ENCODE measurements at regions not wholly inside any gene's neighbourhood (a gene's known extent, or its start where the extent isn't known, plus 50 kb on each side); places are given as distances from the start of the nearest gene placed in this dataset.

DNA sequence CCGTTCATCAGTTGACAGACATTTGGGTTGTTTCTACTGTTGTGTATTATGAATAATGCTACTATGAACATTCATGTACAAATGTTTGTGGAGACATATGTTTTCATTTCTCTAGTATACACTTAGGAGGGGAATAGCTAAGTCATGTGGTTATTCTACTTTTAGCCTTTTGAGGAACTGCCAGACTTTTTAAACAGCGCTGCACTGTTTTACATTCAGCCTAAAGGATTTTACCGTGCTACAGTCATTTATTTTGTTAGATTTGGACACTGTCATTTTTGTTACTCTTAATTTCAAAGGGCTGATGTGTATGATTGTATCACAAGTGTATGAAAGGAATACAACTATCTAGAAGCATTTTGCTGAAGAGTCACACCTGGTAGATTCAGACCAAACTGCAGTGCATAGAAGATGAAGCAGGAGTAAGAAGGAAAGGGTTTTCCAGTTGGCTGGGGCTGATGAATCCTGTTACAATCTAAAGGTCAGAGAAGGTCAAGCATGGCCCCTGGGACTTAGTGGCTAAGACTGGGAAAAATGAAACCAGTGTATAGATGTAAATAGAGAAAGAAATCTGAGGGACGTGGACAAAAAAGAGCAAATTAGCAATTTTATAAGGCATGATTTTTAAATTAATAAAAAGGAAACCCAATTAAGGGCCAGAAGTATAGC, 509.7 kb downstream of the PSAT1 start:
- DNase-seq (ENCODE audit: low spot score), result no peak

DNA sequence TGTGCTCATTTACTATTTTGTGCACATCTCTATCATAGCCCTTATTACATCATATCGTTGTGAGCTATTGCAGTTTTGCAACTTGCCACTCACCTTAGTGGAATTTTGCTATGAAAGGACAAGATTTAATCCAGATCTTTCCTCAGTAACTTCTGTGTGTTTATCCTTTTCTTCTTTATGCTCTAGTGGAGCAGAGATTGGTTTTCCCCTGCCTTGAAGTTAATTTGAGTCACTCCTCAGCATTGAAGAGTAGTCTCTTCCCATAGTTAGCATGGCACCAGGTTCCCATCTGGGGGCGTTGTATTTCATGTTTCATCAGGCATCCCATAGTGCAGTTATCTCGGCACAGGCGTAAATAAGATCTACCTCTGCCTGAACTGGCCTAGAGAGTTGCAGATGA, 510.4 kb downstream of the PSAT1 start:
- DNase-seq (ENCODE audit: low spot score), result no peak

DNA sequence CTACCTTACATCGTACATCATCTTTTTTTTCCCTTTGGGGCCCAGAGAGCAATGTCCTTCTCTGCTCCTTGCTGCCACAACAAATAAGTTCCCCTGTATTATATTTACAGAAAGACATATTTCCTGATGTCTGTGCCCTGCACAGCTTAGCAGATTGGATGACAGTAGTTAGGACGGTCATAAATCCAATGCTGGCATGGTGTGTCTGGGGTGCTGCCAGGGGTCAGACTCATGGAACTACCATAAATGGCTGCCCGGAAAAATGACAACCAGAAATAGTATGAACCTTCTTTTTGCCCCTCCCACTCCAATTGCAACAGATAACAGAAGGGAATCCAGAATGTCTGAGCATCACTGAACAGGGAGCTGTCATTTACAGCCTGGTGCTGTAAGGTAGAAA, 511.1 kb downstream of the PSAT1 start:
- no peak for DNase-seq (ENCODE audit: low spot score)

DNA sequence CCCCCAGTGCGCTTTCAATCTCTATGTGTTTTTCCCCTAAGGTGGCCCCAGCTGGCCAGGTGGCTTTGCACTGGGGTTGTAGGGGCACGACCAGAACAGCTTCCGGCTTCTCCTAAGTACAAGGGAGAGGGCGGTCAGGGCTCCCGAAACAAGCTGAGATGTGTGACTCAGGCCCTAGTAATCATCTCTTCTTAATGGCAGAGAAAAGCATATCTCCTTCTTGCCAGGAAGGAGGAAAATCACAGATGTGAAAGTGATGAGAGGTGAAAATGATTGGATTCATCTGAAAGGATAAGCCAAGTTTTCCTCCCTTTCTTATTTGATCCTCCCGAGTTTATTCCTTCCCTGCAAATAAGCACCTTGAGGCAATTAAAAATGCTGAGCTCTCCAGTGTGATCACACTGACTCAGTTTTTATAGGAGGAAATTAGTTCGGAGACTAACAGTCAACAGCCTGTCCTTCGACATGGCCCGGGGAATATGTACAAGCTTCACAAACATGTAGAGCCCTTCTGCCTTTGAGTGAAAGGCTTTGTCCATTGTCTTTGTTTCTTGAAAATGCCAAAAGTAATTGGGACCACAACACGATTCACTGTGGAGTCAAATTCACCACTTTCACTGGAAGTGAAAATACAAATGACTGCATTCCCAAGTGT, 514.8 kb downstream of the PSAT1 start:
- no peak for DNase-seq (ENCODE audit: low spot score)

DNA sequence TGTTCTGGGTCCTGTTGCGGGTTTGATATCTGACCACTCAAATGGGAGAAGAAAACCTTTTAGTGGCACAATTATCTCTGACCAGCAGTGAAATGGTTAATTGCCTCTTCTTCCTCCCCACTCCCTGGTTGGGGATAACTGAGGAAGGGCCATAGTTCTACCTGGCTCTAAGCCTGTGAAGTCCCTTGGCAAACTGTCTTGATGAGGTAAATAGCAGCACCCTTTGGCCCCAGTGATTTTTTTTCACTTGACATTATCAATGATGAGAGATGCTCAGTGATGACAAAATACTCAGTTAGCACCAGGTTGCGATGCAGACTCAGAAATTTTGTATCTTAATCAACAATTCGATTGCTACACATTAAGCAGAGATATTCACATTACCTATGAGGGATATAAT, 515.7 kb downstream of the PSAT1 start:
- no peak for DNase-seq (ENCODE audit: low spot score)

DNA sequence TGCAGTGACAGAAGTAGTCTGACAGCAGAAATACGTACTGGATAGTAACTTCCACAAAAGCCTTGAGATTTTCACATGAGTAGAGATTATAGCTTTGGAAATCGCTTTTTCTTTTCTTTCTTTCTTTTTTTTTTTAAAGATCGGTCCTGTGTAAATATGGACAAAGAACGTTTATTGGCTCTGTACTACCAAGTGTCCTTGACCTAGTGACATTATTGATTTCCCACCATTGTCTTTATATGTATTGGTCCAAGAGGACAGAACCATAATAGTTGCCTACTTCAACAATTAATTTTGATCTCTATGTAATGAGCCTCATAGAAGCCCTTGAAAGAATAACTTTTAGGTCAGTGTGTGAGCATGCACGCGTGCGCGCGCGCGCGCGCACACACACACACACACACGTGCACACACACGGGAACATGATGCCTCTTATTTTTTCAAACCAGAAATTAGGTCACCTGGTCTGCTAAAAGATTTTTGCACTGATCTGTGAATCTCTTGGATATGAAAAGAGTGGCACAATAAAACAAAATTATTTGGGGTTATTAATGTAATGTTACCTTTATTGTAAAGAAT, 516.8 kb downstream of the PSAT1 start:
- DNase-seq (ENCODE audit: low spot score), result no peak

DNA sequence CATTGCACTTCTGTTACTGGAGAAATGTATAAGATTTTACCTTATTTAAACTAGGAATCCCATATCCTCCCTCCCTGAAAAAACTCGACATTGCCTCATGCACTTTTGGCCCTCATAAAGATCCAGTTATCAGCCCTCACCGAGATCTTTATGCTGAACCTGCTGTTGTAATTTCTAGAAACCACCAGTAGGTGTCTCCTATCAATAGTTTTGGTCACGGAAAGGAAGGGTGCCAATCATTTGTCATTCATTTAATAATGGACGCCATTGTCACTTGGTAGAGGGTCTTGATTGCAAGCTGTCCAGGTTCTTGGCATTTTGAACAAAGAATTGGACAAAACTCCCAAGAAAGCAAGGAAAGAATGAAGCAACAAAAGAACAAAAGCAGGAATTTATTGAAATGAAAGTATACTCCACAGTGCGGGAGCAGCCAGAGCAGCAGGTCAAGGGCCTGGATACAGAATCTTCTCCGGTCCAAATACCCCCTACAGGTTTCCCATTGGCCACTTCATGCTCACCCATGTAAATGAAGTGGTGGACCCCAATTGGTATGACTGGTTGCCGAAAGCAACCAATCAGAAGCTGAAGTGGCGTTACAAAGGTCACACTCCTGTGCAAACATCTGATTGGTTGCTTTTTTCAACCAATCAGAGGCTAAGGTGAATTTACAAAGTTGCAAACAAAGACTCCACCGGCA, 524.3 kb downstream of the PSAT1 start:
- peak; percentile 38 for DNase-seq (ENCODE audit: low spot score)

DNA sequence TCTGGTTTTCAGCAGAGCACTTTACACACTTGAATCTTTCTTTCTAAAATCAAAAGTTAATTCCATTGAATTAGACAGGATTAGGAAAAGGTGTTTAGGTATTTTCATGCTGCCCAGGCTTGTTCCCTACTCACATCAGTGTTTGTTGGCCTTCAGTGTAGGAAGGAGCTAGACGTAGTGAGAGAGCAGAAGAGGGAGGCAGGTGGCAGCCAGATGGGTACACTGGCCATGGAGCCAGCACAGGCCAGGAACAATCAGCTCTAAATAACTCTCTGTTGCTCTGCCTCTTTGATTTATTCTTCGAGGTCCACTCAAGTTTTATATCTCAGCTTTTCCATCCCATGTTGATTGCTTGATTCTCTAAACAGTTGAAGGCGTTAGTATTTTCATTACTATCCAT, 529.6 kb downstream of the PSAT1 start:
- no peak for DNase-seq (ENCODE audit: low spot score)

DNA sequence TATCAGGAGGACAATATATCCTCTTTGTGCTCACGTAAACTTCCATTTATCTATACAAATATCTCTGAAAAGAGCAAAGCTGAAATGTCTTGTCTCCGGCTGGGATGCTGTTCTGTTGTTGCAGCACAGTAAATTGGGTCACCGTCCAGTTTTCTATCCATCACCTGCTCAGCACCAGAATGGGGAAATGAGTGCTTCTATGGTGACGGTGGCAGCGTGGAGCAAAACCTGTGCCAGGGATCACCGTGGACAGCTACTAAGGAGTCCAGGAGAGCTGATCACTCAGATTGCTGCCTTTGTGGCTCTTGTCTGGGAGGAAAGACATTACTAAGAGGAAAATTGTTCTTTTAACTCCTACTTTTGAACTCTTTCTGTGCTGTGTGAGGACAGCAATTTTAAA, 531.6 kb downstream of the PSAT1 start:
- DNase-seq (ENCODE audit: low spot score), result no peak

DNA sequence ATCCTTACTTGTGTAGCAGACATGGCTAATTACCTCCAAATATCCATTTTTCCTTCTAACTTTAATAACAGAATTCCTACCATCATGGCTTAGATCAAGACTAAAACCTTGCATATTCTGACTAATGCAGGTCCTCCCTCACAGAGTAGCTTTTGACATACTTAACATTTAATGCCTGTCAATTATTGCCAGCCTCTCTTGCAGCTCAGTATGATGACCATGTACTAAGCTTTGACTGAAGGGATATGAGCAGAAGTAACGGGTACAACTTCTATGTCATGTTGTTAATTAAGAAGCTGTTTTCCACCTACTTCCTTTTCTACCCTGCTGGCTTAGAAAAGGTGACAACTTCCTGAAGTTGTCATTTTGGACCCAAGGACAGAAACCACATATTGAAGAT, 533.4 kb downstream of the PSAT1 start:
- no peak for DNase-seq (ENCODE audit: low spot score)

DNA sequence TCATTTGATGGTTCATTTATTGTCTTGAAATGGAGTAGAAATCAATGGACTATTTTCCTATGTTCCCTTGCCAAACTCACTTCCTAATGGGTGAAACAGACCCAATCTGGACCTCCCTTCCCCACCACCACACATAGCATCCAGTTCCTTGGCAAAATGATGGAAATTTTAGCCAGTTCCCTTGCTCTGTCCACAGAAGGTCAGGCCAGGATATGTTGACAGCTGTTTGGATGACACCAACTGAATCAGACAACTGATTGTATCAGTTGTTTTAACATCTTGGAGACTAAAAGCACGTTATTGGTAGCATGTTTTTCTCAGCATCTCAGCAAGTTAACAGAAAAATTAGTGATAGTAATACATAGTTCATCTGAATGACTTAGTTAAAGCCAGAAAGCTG, 534.8 kb downstream of the PSAT1 start:
- no peak for DNase-seq (ENCODE audit: low spot score)

DNA sequence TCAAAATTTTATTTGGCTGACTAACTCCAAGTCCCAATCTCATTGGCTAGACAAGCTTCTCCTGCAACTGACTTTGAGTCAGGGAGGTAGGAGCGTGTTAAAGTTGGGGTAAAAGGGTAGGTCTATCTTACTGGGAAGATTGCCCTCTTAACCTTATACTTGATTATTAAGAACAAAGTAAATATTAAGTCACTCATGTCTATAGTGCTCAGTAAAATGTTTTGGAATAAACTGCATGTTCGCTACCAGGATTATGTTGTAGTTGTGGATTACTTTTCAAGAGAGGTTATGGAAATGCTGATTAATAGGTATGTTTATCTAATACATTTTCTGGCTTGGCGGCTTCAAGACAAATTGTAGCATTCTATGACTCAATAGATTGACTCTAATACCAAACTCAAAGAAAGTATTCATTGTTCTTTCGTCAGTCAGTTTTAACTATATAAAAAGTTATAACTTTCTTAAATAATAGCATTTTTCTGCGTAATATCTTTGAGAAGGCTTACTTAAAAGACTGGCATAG, 539.1 kb downstream of the PSAT1 start:
- DNase-seq (ENCODE audit: low spot score), result no peak

DNA sequence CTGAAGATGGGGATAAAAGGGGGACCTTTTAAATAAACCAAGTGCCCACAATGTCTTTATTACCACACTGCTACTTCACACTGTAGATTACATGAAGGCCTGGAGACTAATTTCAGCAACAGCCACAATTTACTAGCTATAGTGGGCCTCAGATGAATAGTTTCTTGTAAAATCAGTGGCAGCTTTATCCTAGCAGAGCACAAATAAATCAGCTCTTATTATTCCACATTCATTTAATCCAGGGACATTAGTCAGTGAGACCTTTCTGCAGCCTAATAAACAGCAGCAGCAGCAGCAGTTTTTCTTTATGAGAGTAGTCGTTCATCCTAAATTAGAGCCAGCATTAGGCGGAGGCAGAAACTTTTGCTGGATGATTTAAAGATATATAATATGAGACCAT, 542.3 kb downstream of the PSAT1 start:
- no peak for DNase-seq (ENCODE audit: low spot score)

DNA sequence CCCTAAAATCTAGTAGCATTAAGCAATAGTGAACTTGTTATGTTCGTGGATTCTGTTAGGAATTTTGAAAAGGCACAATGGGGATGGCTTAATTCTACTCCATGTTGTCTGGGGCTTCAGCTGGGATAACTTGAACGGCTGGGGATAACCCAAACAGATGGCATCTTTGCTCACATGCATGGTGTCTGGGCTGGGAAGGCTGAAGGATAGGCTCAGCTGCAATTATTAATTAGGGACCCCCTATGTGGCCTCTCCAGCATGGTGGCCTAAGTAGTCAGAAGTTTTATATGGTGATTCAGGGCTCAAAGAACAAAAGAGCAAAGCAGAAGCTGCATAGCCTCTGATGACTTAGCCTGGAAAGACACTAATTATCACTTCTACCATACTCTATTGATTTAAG, 551.1 kb downstream of the PSAT1 start:
- DNase-seq (ENCODE audit: low spot score), result no peak

DNA sequence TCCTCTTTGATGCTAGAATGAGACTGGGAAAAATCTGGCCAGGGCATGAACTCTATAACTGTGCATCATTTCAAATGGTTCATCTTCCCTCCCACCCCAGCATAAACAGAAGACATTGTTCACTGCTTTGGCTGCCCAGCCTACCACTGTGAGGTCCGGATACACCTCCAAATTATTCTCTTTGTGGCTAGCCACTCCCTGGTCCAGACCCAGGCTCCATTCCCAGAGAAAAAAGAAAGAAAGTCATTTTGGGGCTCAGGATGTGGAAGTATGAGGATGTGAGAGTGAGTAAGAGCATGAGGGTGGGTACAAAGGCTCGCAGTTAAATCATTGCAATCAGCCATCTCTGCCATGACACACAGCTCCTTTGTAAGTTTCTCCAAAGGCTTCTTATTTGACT, 559.2 kb downstream of the PSAT1 start:
- no peak for DNase-seq (ENCODE audit: low spot score)

DNA sequence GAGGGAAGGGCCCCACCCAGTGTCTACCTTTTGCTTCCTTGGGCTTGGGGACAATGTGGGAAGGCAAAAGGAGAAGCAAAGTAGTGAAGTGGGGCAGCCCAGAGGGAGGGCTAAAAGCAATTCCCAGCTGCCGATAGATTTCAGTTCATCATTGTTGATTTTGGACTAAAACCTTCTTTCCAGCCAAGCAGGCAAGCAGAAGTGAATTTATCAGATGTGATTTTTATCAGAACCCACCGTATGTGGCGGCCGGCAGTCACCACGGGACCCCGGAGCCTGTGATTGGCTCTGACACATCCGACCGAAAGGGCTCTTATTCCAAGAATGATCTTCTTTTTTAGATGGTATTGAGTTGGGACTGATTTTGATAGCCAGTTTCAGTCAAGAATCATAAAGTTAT, 559.9 kb downstream of the PSAT1 start:
- DNase-seq (ENCODE audit: low spot score), result no peak

DNA sequence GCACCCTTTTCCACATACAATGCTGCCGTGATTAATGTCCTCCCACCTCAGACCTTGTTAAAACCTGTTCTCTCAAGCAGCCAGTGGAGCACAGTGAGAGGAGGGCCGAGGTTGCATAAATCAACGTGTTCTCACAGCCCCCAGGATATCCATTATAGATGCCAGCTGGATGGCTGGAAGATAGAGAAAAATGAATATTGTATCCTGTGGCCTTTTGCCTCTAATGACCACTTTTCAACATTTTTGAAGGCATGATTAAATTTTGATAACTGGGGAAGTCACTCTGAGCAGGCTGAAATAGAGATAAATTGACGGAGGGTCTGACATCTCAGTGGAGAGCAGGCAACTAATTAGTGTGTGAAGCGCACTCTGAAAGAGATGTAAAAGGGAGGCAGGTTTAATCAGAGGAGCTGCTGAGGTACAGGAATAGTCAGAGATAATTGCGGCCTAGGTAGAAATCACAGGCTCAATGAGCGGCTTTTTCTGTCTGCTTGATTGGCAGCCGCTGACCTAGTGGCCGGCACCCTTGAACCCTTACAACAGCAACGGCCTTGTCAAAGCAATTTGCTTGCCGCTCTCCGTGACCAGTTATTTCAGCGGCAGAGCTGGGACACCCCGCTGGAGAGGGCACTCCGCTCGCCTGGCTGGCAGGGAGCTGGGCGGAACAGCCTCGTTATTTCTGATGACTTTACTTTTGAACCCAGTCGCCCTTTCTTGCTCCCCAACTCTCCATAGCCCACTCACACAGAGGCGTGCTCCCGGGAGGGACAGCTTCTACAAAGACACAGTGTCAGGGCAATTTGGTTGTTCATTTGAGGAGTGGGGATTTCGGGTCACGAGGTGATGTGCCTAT, 560.7 kb downstream of the PSAT1 start:
- no peak for DNase-seq (ENCODE audit: low spot score)

DNA sequence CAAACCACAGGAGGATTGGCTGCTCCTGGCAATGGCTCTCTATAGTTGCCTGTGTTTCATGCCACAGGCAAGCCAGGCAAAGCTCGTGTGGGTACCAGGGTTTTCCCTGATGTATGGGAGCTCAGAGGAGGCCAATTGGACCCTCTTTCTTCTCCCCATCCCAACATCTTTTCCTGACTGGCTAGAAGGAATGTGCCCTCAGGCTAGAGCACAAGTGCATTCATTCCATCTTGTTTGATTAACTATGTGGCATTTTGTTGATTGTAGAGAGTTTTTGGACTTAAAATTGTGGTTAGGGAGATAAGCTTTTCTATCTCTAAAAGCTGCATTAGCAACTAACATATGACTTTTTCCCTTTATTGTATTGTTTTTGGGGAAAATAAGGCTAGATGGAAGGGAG, 561.3 kb downstream of the PSAT1 start:
- DNase-seq (ENCODE audit: low spot score), result no peak

DNA sequence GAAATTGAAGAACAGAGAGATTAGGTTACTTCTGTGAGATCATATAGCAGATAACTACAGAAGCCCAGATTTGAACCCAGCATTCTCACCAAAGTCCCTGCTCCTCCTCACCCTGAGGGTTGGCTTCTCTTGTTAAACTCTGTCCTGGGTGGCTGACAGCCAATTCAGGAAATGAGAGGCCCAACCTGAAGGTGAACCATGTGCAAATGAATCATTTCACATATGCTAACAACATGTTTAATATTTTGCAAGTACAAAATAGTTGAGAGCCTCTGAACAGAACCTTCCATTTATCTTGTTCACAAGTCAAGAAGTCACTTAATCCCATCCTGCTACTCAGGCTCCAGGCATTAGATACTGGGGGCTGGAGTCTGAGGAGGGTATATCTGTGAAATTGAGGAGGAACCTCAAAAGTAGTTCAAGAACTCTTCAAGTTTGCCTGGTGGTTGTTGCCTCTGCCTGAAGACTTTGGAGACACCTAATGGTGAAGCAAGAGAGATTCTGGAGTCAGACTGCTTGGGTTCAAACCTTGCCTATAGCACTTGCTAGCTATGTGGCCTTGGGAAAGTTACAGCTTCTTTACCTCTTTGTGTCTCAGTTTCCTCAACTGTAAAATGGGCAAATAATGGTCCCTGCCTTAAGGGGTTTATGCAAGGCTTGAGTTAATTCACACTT, 564.0 kb downstream of the PSAT1 start:
- no peak for DNase-seq (ENCODE audit: low spot score)

DNA sequence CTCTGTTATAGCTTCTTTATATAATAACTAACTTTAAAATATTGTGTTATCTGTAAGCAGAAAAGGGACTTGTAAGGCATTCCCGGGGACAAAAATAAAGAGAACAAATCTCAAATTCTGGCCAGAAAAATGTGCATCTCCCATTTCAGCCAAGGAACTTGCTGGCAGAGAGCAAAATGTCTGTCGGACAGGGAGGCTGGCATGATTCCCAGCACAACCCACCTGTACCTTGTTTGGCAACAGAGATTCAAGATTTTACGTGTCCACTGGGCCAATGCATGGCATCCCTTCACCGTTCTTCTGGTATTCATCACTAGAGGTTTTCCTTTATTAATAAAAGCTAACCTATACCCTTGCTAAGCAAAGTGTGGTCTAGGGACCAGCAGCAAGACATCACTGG, 566.6 kb downstream of the PSAT1 start:
- DNase-seq (ENCODE audit: low spot score), result no peak

DNA sequence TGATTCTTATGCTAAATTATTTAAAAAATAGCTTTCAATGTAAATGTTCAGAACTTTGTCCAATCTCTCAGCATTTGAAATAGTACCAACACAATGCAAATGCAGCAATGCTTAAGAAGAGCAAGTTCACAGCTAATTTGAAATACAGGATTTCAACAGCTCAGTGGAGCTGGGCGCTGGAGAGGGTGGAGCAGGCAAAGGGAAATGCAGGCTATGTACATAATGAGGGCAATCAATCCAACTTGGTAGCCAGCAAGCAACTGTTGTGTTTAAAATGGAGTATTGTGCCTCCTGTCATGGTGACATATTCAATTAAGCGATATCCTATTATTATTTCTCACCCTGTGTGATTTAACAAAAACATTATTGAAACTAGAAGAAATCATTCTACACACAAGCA, 568.8 kb downstream of the PSAT1 start:
- no peak for DNase-seq (ENCODE audit: low spot score)
